Endothelial cell of umbilical vein (primary cell): ENCODE measurements at regions not wholly inside any gene's neighbourhood (a gene's known extent, or its start where the extent isn't known, plus 50 kb on each side); places are given as distances from the start of the nearest gene placed in this dataset.

Source experiments
- BruUV-seq: library from RNA; stranded (reverse); fragments of 400-500 nt; replicated peaks from 2 replicates; lab custom pipeline; 2021; lab: Mats Ljungman, UMichigan
- CTCF ChIA-PET: fragments of 300-600, 350-600 bp; sonication (Branson Sonifier 250); formaldehyde crosslinking; loops from one replicate; lab custom pipeline; 2021; ENCODE audit warnings: antibody characterized with exemption, inconsistent platforms; lab: Charles Lee
- POLR2A ChIA-PET: fragments of 300-600, 350-600 bp; sonication (Branson Sonifier 250); formaldehyde crosslinking; loops from one replicate; lab custom pipeline; 2021; ENCODE audit warnings: antibody characterized with exemption, inconsistent platforms; lab: Charles Lee
- DNase-seq: peaks from one replicate; pipeline ENCODE4 v3.0.0-alpha.2; 2011; ENCODE audit warnings: low read depth, low spot score
- FAIRE-seq: peaks from 2 replicates; lab custom pipeline; 2011; peaks lifted over from hg19 to GRCh38; lab: Jason Lieb, UNC
- H2AFZ ChIP-seq: 2 replicates; pipeline ENCODE4 v1.6.0; 2012; ENCODE audit warnings: low read depth, low read length, control low read depth, inconsistent platforms
- H3K27ac ChIP-seq: 2 replicates; pipeline ENCODE4 v1.5.1; 2011; ENCODE audit warnings: low read depth, mild to moderate bottlenecking, control low read depth, low read length, moderate library complexity; ENCODE audit not compliant: insufficient read depth
- H3K27me3 ChIP-seq, 2 experiments: 2 replicates each; pipeline versions ENCODE4 v1.6.0 to v1.6.1; 2011; ENCODE audit warnings: low read length in 2 of 2, mixed read lengths in 1 of 2; ENCODE audit not compliant: control insufficient read depth in 2 of 2, insufficient read depth in 2 of 2
- H3K36me3 ChIP-seq, 2 experiments: 2 replicates in 1 of 2; 3 replicates in 1 of 2; pipeline ENCODE4 v1.5.1; 2011; ENCODE audit warnings: low read length in 2 of 2, mild to moderate bottlenecking in 1 of 2, moderate library complexity in 1 of 2; ENCODE audit not compliant: control insufficient read depth in 2 of 2, insufficient read depth in 2 of 2; ENCODE audit errors: extremely low read depth in 1 of 2
- H3K4me1 ChIP-seq: 3 replicates; pipeline ENCODE4 v1.5.1; 2011; ENCODE audit warnings: mild to moderate bottlenecking, low read length; ENCODE audit not compliant: control insufficient read depth, insufficient read depth; ENCODE audit errors: extremely low read depth
- H3K4me2 ChIP-seq: 2 replicates; pipeline ENCODE4 v1.6.1; 2011; ENCODE audit warnings: low read length, control low read depth, mixed read lengths; ENCODE audit not compliant: insufficient read depth
- H3K4me3 ChIP-seq, 3 experiments: fragments of 200-600 bp in 1 of 3; sonication (generic), shearing (Covaris generic) in 1 of 3; replicated peaks in 1 of 3; 2 replicates each; pipeline ENCODE4 v1.5.1; 2011 to 2016; ENCODE audit warnings: control low read depth in 3 of 3, low read length in 3 of 3, mild to moderate bottlenecking in 2 of 3, inconsistent platforms in 1 of 3, low read depth in 1 of 3, moderate library complexity in 1 of 3; ENCODE audit not compliant: insufficient read depth in 1 of 3
- H3K79me2 ChIP-seq: 2 replicates; pipeline ENCODE4 v1.6.0; 2012; ENCODE audit warnings: low read length, inconsistent platforms; ENCODE audit not compliant: control insufficient read depth, insufficient read depth
- H3K9ac ChIP-seq: replicated peaks from 2 replicates; pipeline ENCODE3; 2011; ENCODE audit warnings: low read length, control low read depth; ENCODE audit not compliant: insufficient read depth; ENCODE audit errors: extremely low read depth
- H3K9me1 ChIP-seq: replicated peaks from 3 replicates; pipeline ENCODE4 v1.6.0; 2011; ENCODE audit warnings: mild to moderate bottlenecking, low read length; ENCODE audit not compliant: control insufficient read depth, insufficient read depth; ENCODE audit errors: extremely low read depth
- H3K9me3 ChIP-seq: replicated peaks from 2 replicates; pipeline ENCODE4 v1.5.1; 2012; ENCODE audit warnings: low read length, inconsistent platforms; ENCODE audit not compliant: control insufficient read depth, insufficient read depth
- H4K20me1 ChIP-seq: replicated peaks from 2 replicates; pipeline ENCODE3; 2011; ENCODE audit warnings: mild to moderate bottlenecking, low read length; ENCODE audit not compliant: control insufficient read depth, insufficient read depth; ENCODE audit errors: extremely low read depth
- EZH2 ChIP-seq: IDR thresholded peaks from 2 replicates; pipeline ENCODE4 v1.6.1; 2012; ENCODE audit warnings: borderline replicate concordance, low read depth, mild to moderate bottlenecking, moderate library complexity, low read length, inconsistent platforms; ENCODE audit not compliant: severe bottlenecking
- FOS ChIP-seq: IDR thresholded peaks from 2 replicates; pipeline ENCODE4 v1.6.1; 2011; ENCODE audit warnings: mild to moderate bottlenecking, low read length, moderate library complexity, borderline replicate concordance; ENCODE audit not compliant: insufficient read depth
- GATA2 ChIP-seq: IDR thresholded peaks from 2 replicates; pipeline ENCODE4 v1.7.0; 2011; ENCODE audit warnings: low read depth, mild to moderate bottlenecking, moderate library complexity, mixed read lengths, low read length; ENCODE audit not compliant: insufficient read length, insufficient read depth
- JUN ChIP-seq: IDR thresholded peaks from 2 replicates; pipeline ENCODE4 v1.6.1; 2011; ENCODE audit warnings: borderline replicate concordance, low read depth; ENCODE audit not compliant: insufficient read length, insufficient read depth
- MAX ChIP-seq: IDR thresholded peaks from 2 replicates; pipeline ENCODE4 v1.6.1; 2011; ENCODE audit not compliant: insufficient read depth, insufficient read length
- MYC ChIP-seq: IDR thresholded peaks from one replicate; pipeline ENCODE4 v1.6.1; 2011; ENCODE audit warnings: mild to moderate bottlenecking, low read depth, low read length
- POLR2A ChIP-seq: IDR thresholded peaks from 2 replicates; pipeline ENCODE4 v1.6.1; 2012; ENCODE audit warnings: low read depth, mild to moderate bottlenecking, control low read depth, low read length
- POLR2AphosphoS5 ChIP-seq: IDR thresholded peaks from 2 replicates; pipeline ENCODE4 v1.6.1; 2012; ENCODE audit warnings: low read depth, mild to moderate bottlenecking, control low read depth, low read length, moderate library complexity; ENCODE audit not compliant: insufficient read depth
- dilution Hi-C: fragments of 300-500 bp; cut with MboI; formaldehyde crosslinking; loops from one replicate; pipeline ENCODE4 v1.15.0; 2019; ENCODE audit warnings: low sequenced_read_pairs; ENCODE audit not compliant: extremely low pct_ligation_motif_present
- intact Hi-C: fragments of 100-400 bp; cut with micrococcal nuclease; formaldehyde crosslinking; loops from one replicate; pipeline ENCODE4 v1.10.0; 2022
- TF ChIP-seq, protein P1 (sequence below), 2 donors: IDR thresholded peaks; 1 replicate in 1 of 2; 2 replicates in 1 of 2; pipeline ENCODE4 v1.5.1; 2011; ENCODE audit warnings: low read length in 2 of 2, mild to moderate bottlenecking in 2 of 2, moderate library complexity in 2 of 2, control low read depth in 1 of 2, inconsistent platforms in 1 of 2, low read depth in 1 of 2; ENCODE audit not compliant: insufficient read depth in 1 of 2; ENCODE audit errors: extremely low read depth in 1 of 2

GRCh38 chr2:104687147-104687546, 166.8 kb upstream of the POU3F3 start:
- TF ChIP-seq JUN (no peak), GATA2 (no peak), EZH2 (no peak), FOS (no peak), POLR2A (no peak), POLR2AphosphoS5 (no peak), MAX (no peak), MYC (no peak)
- TF ChIP-seq, protein P1, sequence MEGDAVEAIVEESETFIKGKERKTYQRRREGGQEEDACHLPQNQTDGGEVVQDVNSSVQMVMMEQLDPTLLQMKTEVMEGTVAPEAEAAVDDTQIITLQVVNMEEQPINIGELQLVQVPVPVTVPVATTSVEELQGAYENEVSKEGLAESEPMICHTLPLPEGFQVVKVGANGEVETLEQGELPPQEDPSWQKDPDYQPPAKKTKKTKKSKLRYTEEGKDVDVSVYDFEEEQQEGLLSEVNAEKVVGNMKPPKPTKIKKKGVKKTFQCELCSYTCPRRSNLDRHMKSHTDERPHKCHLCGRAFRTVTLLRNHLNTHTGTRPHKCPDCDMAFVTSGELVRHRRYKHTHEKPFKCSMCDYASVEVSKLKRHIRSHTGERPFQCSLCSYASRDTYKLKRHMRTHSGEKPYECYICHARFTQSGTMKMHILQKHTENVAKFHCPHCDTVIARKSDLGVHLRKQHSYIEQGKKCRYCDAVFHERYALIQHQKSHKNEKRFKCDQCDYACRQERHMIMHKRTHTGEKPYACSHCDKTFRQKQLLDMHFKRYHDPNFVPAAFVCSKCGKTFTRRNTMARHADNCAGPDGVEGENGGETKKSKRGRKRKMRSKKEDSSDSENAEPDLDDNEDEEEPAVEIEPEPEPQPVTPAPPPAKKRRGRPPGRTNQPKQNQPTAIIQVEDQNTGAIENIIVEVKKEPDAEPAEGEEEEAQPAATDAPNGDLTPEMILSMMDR (IDR thresholded peaks at IDR 0.05; ENCODE audit: extremely low read depth in 1 of 2, insufficient read depth in 1 of 2, low read depth in 1 of 2, low read length in 2 of 2): no peak
- Histone ChIP-seq H3K4me1 (no peaks in the 10 kb centered on the region), H3K4me3 (no peak overlapping the region), H3K27ac (no peak overlapping the region), H3K27me3 (no peaks in the 10 kb centered on the region), H3K9ac (no peak overlapping the region), H4K20me1 (no peaks in the 10 kb centered on the region), H3K9me3 (peaks cover 8% of the 10 kb centered on the region), H3K9me1 (no peaks in the 10 kb centered on the region), H3K36me3 (no peaks in the 10 kb centered on the region), H3K4me2 (no peak overlapping the region), H2AFZ (no peak overlapping the region), H3K79me2 (no peaks in the 10 kb centered on the region)
- dilution Hi-C loops: no loop called here
- BruUV-seq: no TSS peak
- FAIRE-seq: no peak
- intact Hi-C loops: no loop called here
- ChIA-PET POLR2A (no interaction called here), CTCF (no interaction called here)
- DNase-seq: no peak
